GM21529 (cell line): ENCODE measurements at regions not wholly inside any gene's neighbourhood (a gene's known extent, or its start where the extent isn't known, plus 50 kb on each side); places are given as distances from the start of the nearest gene placed in this dataset.

Source experiments
- ATAC-seq: cut with Tn5 transposase; IDR thresholded peaks from one replicate; pipeline ENCODE4 v1.9.1; 2021; ENCODE audit not compliant: unreplicated experiment

GRCh38 chr2:176468457-176469113 is 199.3 kb downstream of the MTX2 start:
- no peak for ATAC-seq

GRCh38 chr2:176470713-176471112 is 201.5 kb downstream of the MTX2 start:
- ATAC-seq, result no peak

GRCh38 chr2:176471949-176472348 is 202.7 kb downstream of the MTX2 start:
- no peak for ATAC-seq

GRCh38 chr2:176473177-176473576 is 203.9 kb downstream of the MTX2 start:
- peak; percentile 68 for ATAC-seq

GRCh38 chr2:176473851-176474250 is 204.6 kb downstream of the MTX2 start:
- ATAC-seq, result no peak

- no peak for ATAC-seq
These were observed 208.1 kb downstream of the MTX2 start for GRCh38 chr2:176477336-176477735.

GRCh38 chr2:176479961-176480360 is 210.7 kb downstream of the MTX2 start:
- no peak for ATAC-seq

GRCh38 chr2:176482107-176482506 is 212.9 kb downstream of the MTX2 start:
- no peak for ATAC-seq

GRCh38 chr2:176483476-176483875 is 214.2 kb downstream of the MTX2 start:
- ATAC-seq, result no peak

GRCh38 chr2:176483901-176484568 is 214.8 kb downstream of the MTX2 start:
- ATAC-seq, result no peak

- ATAC-seq, result no peak
These were observed 215.6 kb downstream of the MTX2 start for GRCh38 chr2:176484838-176485237.

- no peak for ATAC-seq
These were observed 219.2 kb downstream of the MTX2 start for GRCh38 chr2:176488431-176488830.

GRCh38 chr2:176490061-176490861 is 221.0 kb downstream of the MTX2 start:
- no peak for ATAC-seq

GRCh38 chr2:176491172-176491904 is 222.1 kb downstream of the MTX2 start:
- peak; percentile 96 for ATAC-seq

GRCh38 chr2:176492583-176492982 is 223.3 kb downstream of the MTX2 start:
- no peak for ATAC-seq

- ATAC-seq, result peak; percentile 27
These were observed 224.1 kb downstream of the MTX2 start for GRCh38 chr2:176493226-176493825.

- ATAC-seq, result no peak
These were observed 224.7 kb downstream of the MTX2 start for GRCh38 chr2:176493909-176494308.

- ATAC-seq, result no peak
These were observed 225.7 kb downstream of the MTX2 start for GRCh38 chr2:176494949-176495353.

GRCh38 chr2:176495826-176496225 is 226.6 kb downstream of the MTX2 start:
- ATAC-seq, result no peak

GRCh38 chr2:176496761-176497160 is 227.5 kb downstream of the MTX2 start:
- ATAC-seq, result no peak

GRCh38 chr2:176500901-176501300 is 231.7 kb downstream of the MTX2 start:
- no peak for ATAC-seq
